ENCODE measurements at regions not wholly inside any gene's neighbourhood (a gene's known extent, or its start where the extent isn't known, plus 50 kb on each side); places are given as distances from the start of the nearest gene placed in this dataset.
"Not testable (repeated sequence)": the region's sequence is repeated elsewhere in the genome, so short reads cannot be mapped to it uniquely, and the experiment has no call there.

GRCh38 chr14:82896476-82896875, 1362.8 kb upstream of the SEL1L start:
- no peak for DNase-seq (ENCODE audit: low read depth)

DNA sequence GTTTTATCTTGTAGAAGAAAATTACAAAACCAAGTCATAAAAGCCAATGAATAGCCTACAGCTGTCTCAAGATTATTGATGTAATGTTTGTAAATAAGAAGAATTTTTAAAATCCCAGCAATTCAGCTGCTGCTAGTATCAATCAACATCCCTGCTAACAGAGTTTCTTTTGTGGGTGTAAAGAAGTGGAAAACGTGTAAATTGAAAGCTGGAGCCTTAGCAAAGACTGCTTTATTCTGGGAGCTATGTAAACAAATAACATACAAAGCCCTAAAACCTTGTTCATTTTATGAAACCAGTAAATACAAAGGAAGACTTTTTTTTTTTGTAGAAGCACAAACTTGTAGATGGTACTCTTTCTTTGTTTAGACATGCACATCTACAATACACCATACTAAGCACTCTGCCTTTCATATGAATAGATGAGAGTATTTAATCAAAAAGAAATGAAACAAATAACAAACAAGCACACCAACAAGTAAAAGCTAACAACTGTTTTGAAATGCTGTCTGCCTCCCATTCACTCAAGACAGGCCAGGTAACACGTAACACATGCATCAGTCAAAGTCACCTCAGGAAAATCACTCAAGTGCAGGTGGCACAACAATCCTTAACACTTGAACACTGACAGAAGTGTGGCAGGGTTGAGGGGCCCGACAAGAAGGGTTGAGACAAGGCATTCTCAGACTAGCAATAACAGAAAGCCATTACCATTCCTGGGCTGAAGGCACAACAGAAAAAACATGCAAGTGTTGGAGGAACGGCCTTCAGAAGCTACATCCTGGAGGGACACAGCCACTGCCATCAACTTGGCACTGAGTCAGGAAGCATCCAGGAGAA, 1364.0 kb upstream of the SEL1L start:
- no peak for DNase-seq (ENCODE audit: low read depth)

DNA sequence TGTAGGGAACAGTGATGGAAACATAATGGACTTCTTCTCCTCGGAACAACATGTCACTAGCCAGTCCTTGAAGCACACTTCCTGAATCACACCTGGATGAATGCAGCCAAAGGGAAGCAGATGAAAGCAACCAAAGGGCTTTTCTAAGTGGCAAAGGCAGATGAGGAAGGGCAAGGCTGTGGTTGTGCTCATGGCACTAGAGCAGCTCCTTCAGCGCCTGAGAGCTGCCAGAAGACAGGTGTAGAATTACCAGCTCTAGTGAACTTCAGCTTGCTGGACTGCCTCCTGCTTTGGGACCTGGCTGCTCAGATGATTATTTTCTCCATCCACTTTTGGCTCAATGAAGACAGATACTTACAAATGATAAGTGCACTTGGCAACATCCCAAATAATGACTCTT, 1372.1 kb upstream of the SEL1L start:
- no peak for DNase-seq (ENCODE audit: low read depth)

DNA sequence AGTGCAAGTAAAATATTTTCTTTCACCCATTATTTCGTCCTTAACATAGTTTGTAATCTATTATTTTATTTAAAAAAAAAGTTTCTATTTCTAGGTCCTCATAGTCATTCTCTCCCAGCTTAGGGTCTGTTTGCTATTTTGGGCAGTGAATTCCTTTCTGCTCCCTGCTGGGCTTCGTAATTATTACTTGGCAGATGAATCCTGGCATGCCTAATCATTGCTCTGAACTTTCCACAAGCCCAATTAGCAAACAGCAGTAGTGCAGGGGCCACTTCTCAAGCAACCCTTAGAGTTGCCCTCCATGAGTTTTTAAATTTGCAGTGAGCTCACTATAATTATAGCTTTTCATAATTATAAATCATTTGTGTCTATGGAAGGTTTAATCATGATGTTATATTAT, 1378.3 kb upstream of the SEL1L start:
- DNase-seq (ENCODE audit: low read depth), result no peak

GRCh38 chr14:82913396-82913795, 1379.7 kb upstream of the SEL1L start:
- no peak for DNase-seq (ENCODE audit: low read depth)

DNA sequence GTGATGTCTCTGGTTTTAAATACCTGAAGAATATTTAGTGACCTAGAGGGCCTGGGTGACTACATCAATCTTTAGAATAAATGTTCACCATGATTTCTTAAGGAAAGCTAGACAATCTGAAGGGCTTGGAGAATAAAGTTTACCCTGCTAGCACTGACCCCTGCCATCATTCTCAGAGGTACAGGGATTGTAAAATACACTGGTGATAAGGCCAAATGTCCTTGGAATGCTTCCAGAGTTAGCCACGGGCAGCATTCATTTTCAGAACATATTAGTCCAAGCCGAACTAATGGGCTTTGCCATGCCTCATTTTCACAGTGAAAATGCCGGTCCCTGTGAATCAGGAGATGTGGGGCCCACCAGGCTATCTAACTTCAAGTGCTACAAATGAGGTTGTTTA, 1381.7 kb upstream of the SEL1L start:
- DNase-seq (ENCODE audit: low read depth), result no peak

DNA sequence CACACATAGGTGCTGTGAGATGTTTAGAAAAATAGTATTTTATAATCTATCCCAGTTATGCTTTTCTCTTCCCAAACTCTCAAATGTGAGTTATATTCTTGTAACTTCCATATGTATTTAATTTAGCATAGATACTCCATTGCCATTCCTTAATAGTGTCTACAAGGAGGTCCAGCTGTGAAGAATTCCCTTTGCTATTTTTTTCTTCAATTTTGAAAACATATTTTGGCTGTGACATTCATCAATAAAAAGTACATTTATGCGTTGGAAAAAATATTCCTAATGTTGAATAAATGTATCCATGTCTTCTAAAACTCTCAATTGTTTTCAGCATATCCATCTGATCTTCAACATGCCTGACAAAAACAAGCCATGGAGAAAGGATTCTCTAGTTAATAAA, 1402.0 kb upstream of the SEL1L start:
- no peak for DNase-seq (ENCODE audit: low read depth)

DNA sequence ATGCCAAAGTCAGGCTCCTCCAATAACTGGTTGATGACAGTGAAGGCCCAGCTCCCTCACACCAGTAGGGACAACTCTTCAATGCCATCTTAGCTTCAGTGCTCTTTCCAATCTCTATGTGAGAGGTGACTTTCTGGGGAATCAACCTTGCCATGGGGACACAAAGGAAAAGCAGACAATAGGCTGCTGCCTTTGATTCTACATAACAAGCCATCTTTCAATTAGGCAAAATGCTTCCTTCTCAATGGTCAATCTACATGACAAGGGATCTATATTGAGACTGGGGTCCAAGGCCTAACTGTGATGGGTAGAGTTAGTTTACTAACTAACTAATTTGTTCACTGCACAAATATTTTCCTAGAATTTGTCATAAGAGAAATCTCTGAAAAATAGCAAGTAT, 1417.5 kb upstream of the SEL1L start:
- DNase-seq (ENCODE audit: low read depth), result no peak

- DNase-seq (ENCODE audit: low read depth), result no peak
Measured at GRCh38 chr14:82963756-82964155, 1430.1 kb upstream of the SEL1L start.

DNA sequence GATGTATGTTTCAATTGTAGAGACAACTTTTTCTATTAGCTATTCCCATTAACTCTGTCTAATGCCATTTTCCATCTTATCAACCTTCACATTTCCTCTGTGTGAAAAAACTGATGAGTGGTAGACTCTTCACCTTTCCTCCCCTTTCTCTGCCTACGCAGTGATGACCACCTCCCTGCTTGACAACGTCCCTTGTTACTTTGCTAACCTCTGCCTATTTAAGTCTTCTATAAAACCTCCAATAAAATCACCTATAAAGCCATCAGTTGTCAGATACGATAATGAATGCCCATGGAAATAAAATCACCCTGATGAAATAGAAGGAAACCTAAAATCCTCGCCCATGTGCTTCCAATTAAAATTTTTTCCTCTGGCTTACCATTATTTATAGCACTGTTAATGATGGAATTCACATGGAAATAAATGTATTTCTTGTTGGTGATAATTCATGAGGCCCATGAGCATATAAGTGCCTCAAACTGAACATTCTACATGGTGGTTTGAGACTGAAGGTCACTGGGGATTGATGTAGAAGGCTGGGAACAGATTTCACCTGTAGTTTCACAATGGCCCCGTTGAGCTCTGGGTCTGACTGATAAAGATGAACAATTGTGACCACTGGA, 1454.0 kb upstream of the SEL1L start:
- DNase-seq (ENCODE audit: low read depth), result no peak

- not testable (repeated sequence) for DNase-seq (ENCODE audit: low read depth)
Measured at GRCh38 chr14:82994547-82994946, 1460.9 kb upstream of the SEL1L start.

DNA sequence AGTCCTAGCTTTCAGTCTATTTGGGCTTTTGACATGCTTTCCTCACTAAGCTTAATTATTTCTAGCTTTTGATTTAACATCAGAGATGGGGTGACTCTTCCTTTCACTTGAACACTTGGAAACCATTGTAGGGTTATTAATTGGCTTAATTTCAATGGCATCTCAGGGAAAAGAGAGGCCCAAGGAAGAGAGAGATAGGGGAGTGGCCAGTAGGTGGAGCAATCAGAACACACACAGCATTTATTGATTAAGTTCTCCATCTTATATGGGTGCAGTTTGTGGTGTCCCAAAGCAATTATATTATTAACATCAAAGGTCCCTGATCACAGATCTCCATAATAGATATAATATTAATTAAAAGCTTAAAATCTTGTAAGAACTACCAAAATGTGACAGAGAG, 1466.1 kb upstream of the SEL1L start:
- DNase-seq (ENCODE audit: low read depth), result peak; percentile 1

DNA sequence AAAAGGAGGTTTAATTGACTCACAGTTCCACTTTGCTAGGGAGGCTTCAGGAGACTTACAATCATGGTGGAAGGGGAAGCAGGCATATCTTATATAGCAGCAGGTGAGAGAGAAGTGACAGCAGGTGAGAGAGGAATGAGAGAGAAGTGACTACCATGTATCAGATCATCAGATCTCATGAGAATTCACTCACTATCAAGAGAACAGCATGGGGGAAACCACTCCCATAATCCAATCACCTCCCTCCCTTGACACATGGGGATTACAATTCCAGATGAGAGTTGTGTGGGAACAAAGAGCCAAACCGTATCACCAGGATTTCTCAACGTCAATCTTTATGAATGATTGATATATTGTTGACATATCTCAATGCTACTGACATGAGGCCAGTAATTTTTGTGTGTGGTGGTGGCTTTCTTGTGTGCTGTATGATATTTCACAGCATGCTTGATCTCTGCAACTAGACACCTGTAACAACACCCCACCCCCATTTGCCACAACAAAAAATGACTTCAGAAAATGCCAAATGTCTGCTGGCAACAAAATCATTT, 1470.9 kb upstream of the SEL1L start:
- DNase-seq (ENCODE audit: low read depth), result no peak

- DNase-seq (ENCODE audit: low read depth), result no peak
Measured at GRCh38 chr14:83006121-83006670, 1472.5 kb upstream of the SEL1L start.

DNA sequence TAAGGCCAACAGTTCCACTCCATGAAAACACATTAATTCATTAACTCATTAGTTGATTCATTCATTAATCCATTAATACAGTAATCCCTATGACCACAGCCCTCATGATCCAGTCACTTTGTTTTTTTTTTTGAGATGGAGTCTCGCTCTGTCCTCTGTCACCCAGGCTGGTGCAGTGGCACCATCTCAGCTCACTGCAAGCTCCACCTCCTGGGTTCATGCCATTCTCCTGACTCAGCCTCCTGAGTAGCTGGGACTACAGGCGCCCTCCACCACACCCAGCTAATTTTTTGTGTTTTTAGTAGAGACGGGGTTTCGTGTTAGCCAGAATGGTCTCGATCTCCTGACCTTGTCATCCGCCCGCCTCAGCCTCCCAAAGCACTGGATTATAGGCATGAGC, 1473.4 kb upstream of the SEL1L start:
- not testable (repeated sequence) for DNase-seq (ENCODE audit: low read depth)

- DNase-seq (ENCODE audit: low read depth), result no peak
Measured at GRCh38 chr14:83007641-83008225, 1474.1 kb upstream of the SEL1L start.

- DNase-seq (ENCODE audit: low read depth), result no peak
Measured at GRCh38 chr14:83017296-83017695, 1483.6 kb upstream of the SEL1L start.

GRCh38 chr14:83019744-83020414, 1486.2 kb upstream of the SEL1L start:
- no peak for DNase-seq (ENCODE audit: low read depth)

- DNase-seq (ENCODE audit: low read depth), result no peak
Measured at GRCh38 chr14:83021323-83021722, 1487.7 kb upstream of the SEL1L start.

- no peak for DNase-seq (ENCODE audit: low read depth)
Measured at GRCh38 chr14:83023369-83023768, 1489.7 kb upstream of the SEL1L start.

GRCh38 chr14:83041224-83041623, 1507.6 kb upstream of the SEL1L start:
- DNase-seq (ENCODE audit: low read depth), result no peak

All from myocyte (in vitro differentiated cells).